ENCODE measurements at regions not wholly inside any gene's neighbourhood (a gene's known extent, or its start where the extent isn't known, plus 50 kb on each side); places are given as distances from the start of the nearest gene placed in this dataset.
A peak's percentile ranks its signal among the peaks of the same experiment; 100 is the strongest.
"Not testable (repeated sequence)": the region's sequence is repeated elsewhere in the genome, so short reads cannot be mapped to it uniquely, and the experiment has no call there.

DNA sequence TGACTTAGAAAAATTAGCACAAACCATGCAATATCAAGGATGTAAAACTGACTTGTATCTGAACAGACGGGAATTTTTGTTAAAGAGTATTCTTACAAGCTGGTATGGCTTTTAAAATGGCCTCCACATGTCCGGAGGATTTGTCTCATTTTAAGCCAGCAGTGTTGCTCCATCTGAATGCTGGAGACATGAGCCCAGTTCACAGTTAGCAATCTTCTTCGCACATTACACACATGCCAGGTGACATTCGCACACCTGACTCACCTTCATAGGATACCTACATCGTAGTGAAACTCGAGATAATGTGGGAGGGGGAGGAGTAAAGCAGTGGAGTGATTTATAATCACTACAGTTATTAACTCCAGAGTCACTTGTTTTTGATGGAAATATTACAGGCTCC is 231.8 kb upstream of the RBBP8 start:
- DNase-seq (ENCODE audit: low spot score), result no peak
- TF ChIP-seq, protein P1, sequence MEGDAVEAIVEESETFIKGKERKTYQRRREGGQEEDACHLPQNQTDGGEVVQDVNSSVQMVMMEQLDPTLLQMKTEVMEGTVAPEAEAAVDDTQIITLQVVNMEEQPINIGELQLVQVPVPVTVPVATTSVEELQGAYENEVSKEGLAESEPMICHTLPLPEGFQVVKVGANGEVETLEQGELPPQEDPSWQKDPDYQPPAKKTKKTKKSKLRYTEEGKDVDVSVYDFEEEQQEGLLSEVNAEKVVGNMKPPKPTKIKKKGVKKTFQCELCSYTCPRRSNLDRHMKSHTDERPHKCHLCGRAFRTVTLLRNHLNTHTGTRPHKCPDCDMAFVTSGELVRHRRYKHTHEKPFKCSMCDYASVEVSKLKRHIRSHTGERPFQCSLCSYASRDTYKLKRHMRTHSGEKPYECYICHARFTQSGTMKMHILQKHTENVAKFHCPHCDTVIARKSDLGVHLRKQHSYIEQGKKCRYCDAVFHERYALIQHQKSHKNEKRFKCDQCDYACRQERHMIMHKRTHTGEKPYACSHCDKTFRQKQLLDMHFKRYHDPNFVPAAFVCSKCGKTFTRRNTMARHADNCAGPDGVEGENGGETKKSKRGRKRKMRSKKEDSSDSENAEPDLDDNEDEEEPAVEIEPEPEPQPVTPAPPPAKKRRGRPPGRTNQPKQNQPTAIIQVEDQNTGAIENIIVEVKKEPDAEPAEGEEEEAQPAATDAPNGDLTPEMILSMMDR (IDR thresholded peaks at IDR 0.05; ENCODE audit: extremely low read depth, missing control alignments), result no peak

DNA sequence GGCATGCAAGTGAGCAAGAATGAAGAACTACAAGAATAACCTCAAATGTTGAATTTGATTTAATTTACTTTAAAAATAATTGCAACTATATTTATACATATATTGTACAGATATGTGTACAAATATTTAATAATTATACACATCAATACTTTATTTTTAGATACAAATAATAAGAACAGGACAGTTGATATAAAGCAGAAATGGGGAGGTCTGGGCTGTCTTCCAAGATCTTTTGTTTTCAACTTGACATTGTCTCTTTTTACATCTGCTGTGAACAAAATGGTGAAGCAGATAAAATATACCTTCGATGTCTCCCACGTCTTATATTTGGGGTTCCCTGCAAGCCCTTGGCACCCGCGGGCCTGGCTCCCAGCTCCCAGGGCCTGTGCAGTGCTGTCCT is 231.3 kb upstream of the RBBP8 start:
- TF ChIP-seq, protein P1 (IDR thresholded peaks at IDR 0.05; ENCODE audit: extremely low read depth, missing control alignments), result no peak
- no peak for DNase-seq (ENCODE audit: low spot score)

DNA sequence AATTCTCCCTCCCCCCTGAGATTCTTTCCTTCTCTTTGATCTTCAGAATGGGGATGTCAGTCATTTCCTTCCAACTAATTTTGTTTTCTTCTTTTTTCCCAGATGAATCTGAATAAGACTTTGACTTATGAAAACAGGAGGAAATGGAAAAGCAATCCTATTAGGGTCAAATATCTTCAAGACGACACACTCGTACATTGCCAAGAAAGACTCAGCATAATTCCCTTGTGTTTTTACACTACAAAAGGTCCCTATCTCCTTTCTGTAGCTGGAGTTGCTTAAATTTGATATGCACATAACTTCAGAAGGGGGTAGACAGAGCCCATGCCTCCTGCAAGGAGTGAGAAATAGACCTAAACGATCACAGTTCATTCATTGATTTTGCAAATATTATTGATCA is 230.3 kb upstream of the RBBP8 start:
- DNase-seq (ENCODE audit: low spot score), result no peak
- TF ChIP-seq, protein P1 (IDR thresholded peaks at IDR 0.05; ENCODE audit: extremely low read depth, missing control alignments), result no peak

DNA sequence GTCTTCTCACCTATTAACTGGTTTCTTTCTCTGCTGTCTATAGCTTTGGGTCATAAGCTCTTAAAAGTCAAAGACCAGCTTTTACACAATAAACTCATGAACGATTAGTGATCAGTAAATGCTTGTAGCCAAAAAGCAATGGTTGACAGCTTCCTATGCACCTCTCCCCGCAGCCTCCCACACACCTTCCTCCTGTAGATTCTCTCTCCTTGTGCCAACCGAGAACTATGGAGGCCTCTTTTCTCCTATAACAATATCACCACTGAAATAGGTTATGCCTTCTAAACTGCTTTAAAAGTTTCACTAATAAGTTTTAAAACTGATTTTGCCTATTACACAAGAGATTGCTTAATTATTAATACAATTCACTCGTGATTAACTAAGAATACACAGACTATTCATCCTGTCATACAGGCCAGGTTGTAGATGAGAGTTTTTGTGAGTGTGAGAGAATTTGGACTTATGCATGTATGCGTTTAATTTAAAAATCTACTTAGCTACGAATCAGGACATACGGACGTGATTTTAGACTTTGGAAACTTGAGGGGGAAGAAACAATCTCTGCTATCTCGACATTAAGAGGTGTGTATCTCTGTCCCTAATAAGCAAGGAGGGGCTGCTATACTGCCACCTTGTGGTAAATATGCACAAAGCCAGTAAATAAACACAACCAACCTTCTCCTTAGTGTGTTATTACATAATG is 229.1 kb upstream of the RBBP8 start:
- TF ChIP-seq, protein P1 (IDR thresholded peaks at IDR 0.05; ENCODE audit: extremely low read depth, missing control alignments), result peak; percentile 64
- peak; percentile 66 for DNase-seq (ENCODE audit: low spot score)

DNA sequence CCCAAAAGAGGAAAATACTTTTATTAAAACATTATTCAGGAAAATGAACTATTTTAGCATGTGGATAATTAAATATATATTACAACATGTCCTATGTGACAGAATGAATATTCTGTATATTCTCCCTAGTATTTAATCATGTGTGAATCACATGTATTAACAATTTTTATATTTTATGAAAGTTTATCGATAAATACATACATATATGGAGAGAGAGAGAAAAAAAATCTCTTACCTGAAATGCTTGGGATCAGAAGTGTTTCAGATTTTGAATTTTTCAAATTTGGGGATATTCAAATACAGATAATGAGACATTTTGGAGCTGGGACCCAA is 228.6 kb upstream of the RBBP8 start:
- TF ChIP-seq, protein P1 (IDR thresholded peaks at IDR 0.05; ENCODE audit: extremely low read depth, missing control alignments), result no peak

DNA sequence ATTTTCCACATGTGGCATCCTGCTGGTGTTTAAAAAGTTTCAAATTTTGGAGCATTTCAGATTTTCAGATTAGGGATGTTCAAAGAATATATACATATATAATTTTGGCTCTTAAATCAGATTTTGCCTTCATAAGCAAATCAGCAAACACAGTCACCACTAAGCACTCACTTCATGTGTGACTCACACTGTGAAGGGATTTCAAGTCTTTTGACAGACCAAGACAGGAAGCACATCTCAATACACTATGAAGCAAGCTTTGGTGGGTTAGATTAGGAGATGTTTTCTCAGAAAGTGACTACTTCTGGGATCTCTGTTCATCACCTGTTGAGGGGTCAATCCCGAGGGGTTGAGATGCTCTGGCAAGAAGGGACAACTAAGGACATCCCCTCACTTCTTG is 227.8 kb upstream of the RBBP8 start:
- TF ChIP-seq, protein P1 (IDR thresholded peaks at IDR 0.05; ENCODE audit: extremely low read depth, missing control alignments), result no peak
- DNase-seq (ENCODE audit: low spot score), result no peak

More for the DNA sequence above, 228.6 kb upstream of the RBBP8 start:
- DNase-seq (ENCODE audit: low spot score), result no peak

DNA sequence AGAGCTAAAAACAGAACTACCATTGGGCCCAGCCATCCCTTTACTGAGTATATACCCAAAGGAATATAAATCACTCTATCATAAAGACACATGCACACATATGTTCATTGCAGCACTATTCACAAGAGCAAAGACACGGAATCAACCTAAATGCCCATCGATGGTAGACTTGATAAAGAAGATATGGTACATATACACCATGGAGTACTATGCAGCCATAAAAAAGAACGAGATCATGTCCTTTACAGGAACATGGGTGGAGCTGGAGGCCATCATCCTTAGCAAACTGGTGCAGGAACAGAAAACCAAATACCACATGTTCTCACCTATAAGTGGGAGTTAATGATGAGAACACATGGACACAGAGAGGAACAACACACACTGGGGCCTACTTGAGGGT is 227.1 kb upstream of the RBBP8 start:
- DNase-seq (ENCODE audit: low spot score), result not testable (repeated sequence)

Measured in GM20000 (cell line).